NCI-H2107 treated with DMSO at 0.1 percent for 48 hours (cell line): ENCODE measurements at regions not wholly inside any gene's neighbourhood (a gene's known extent, or its start where the extent isn't known, plus 50 kb on each side); places are given as distances from the start of the nearest gene placed in this dataset.

Experiments used
- DNase-seq: peaks from one replicate; lab custom pipeline; 2025; ENCODE audit not compliant: unreplicated experiment; lab: John Stamatoyannopoulos, UW

DNA sequence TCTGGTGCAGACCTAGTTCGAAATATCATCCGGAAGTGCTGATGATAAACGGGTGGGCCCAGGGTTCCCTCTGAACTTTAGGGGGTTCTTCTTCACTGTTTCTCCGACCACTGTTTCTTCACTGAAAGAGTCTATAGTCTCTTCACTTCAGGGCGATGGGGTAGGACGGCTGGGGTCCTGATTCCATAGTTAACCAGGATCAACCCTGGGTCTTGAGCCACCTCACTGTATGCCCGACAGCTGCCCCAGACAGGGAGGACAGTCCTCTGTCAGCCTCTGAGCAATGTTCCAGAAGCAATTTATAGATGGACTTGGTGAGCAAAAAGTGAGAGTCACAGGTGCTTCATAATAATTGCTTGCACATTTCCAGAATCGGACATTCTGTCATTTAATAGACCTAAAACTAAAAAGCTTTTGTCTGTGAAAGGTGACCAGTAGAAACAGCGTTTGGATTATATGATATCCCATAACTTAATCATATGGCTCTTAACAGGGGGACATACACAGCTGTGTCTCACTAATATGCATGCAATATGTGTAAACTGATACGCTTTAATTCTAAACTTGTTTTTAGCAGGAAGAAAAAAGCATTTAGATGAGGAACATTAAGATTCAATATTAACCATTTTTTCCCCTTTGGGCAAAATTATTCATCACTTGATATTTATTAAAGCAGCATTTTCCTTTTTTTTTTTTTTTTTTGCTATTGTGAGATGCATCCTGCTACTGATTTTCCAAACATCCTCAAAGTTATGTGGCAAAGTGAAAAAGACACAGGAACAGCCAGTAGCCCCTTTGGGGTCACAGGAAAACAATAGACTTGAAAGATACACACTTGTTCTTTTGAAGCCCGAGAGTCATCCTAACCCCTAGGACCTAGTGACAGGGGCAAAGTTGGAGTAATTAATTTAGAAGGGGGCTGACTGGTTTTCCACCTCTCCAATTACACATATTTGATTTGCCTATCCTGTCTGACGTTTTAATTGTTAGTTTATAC, 277.0 kb downstream of the ZNF536 start:
- no peak for DNase-seq

DNA sequence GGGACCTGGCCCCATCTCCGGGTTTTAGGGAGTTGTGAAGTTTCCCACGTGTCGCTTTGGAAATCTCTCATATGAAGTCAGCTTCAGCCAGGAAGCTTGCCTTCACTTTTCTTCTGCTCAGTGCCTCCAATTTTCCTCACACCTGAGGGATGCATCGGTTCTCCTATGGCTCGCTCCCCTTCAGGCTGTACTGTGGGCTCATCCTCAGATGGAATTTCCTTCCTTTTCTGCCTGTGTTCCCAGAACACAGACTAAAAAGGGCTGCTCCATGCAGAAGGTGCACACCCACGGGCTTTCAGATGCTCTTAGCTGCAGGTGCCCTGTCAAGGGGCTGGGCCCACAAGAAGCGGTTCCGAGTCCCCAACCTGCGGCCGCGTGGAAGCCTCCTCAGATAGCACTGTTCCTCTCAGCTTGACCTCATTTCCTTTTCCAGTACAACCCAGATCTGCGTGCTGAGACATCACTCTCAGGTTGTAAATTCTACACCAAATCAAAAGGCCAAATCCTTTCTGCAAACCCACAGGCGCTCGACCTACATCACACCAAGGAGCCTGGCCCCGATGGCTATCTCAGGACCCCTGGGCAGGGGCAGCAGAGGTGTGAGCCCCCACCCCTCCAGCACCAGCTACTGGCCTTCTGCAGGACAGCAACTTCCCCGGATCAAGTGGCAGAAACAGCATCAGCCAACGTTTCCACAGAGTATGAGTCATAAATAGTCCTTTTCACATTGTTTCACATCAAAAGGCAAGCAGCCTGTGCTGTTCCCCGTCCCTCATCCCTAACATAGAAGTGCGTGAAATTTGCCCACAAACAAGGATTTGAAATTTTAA, 275.9 kb downstream of the ZNF536 start:
- DNase-seq: no peak

DNA sequence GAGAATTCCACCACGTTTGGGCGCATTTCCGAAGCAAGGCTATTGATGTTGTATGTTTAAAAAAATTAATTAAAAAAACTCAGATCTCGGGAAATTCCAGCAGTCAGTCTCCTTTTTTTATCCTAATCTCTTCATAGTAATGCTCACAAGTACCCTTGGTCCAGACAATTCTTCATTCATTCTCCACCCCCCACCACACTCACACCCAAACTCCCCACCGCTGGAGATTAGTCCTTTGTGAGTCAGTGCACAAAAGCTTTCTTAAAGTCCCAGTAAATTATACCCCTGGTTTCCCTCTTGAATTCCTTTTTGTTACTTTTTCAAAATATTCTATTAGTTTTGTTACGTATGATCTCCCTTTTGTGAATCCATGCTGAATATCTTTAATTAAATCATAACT, 274.6 kb downstream of the ZNF536 start:
- DNase-seq: no peak

DNA sequence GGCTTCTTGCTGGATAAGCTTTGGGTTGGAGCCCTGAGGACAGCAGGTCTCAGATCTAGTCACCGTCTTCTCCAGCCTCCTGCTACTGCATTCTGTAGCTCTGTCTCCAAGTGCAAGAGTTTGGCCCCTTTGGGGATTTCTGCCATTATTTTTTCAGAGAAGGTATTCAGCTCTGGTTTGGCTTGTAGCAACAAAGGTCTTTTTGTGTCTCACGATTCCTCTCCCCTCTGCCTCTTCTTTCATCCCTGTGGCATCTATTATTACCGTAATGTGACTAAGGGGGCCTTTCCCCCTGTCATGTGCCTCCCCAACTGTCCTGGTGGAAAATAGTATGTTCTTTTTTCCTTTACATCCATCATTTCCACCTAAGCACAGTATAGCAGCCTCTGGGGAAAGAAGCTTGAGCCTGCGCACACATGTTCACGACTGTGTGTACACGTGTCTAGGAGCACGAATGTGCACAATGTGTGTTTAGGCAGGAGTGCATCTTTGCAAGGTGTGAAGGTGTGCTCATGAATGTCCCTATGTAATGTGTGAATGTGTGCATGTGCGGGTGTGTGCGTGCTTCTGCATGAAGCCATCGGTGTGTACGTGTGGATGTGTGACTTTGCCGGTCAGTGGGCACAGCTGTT, 273.9 kb downstream of the ZNF536 start:
- DNase-seq: no peak

DNA sequence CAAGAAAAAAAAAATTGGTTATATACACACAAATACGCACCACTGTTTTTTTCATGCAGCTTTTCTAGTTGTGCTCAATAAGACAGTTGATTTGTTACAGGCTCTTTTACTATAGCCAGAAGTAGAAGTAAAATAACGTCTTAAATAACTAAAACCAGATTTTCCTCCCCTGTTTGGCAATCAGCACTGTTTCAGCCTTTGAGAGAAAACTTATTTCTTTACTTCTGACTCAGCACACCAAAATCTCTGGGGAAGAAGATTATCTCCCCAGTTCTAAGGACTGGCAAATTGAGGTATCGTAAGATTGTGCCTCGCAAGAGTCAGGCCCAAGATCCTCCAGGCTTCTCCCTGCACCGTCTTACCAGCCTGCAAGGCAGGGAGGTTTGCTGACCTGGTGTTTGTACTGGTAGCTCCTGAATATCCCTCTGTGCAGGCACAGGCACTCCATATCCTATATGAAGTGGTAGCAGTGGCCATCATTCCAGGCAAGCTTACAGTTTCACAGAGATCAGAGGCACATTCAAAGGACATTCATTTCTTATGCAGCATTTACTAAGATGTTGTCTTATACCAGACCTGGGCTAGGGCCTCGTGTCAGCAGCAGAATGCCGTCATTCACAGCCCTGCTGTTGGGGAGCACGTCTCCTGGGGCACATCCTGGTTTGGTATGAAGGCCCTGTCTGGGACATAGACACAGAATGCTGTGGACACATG, 268.2 kb downstream of the ZNF536 start:
- no peak for DNase-seq

DNA sequence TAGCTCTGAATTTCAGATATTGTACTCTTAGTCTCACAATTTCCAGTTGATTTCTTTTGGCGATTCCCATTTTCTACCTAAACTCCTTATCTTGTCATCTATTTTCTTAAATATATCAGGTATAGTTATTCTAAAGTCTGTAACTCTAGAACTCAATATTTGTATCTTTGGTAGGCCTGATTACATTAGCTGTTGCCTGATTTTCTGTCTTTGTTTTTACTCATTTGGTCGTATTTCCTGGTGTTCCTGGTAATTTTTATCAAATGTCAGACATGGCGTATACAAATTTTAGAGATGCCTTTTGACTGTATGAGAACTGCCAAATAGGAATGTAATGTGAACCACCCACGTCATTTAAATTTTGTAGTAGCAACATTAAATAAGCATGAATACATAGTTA, 266.7 kb downstream of the ZNF536 start:
- no peak for DNase-seq

DNA sequence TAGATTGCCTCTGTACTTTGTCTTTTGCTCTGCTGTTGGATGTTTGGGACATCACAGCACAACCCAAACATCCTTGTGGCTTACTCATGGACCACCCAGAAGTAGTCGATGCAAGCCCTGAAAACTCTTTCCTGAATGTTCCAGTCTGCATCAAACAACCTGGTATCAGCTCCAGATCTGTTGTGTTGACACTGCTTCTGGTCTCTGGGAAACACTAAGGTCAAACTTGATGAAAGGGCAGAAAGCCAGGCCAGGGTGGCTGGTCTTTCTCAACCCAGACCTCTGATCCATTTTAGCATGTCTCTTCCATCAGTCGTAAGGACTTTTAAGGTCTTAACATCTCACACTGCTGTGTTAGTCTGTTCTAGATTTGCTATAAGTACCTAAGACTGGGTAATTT, 265.7 kb downstream of the ZNF536 start:
- no peak for DNase-seq

DNA sequence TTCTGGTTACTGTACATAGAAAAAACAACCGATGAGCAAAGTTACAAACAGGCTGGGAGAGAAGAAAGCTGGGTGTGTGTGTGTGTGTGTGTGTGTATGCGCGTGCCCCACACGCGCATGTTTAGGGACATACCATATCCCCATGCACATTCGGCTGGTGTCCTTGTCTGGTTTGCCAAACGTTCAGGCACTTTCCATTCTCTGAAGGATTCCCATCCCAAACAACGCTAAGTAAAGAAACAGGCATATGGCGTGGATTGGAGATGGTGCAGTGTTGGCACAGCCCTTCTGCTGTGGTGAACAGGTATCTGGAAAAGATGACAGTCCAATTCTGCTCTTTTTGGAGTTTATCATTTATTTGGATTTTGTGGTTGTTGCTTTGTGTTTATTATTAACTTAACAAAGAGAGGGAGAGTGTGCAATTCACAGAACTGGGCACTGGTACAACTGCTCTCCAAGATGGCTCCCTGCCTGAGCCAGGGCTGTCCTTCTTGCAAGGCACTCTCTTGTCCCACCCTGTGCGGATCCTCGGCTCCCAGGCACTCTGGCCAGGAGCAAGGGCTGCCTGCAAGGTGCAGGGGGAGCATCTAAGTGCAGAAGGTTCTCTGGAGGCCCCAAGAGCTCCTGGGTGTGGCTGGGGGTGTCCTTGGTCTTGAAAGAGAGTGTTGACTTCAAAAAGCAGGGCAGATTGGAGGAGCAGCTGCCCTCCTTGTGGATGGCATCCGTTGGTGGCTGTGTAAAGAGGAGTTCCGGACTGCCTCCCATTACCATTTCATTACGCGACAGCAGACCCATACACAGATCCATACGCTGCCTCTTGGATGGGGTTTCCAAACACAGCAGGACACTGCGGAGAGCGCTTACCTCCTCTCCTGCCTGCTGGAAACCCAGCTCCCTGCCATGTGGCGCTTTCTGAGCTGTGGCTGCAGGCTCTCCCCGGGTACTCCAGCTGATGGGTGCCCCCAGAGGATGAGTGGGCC, 263.1 kb downstream of the ZNF536 start:
- DNase-seq: no peak

DNA sequence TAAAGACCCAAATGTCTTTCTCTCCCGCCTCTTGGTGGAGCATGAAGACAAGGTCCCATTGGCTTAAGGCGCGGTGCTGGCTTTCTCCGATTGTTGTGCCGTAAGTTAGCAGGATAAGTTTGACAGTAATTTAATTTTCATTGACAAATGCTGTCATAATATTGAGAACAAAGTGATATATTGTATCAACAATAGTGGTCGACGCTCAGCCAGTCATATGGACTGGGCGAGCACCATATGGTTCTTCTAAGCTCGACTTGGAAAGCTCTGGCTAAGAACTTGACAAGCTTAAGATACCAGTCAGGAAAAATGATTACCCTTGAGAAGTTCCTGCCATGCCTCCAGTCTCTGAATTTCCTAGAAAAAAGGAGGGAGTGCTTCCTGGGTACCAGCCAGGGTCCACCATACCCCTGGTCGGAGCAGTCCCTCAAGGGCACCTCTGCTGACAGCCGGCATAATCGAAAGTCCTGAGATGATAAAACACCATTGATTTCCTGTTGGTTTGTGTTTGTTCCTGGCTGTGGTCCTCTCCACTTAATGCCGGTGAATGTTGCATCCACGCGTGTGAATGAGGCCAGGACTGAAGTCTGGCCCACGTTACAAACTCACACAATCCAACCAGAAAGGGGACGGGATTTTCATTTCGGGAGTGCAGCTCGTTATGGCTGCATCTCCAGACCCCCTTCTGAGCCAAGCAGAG, 262.1 kb downstream of the ZNF536 start:
- DNase-seq: no peak

DNA sequence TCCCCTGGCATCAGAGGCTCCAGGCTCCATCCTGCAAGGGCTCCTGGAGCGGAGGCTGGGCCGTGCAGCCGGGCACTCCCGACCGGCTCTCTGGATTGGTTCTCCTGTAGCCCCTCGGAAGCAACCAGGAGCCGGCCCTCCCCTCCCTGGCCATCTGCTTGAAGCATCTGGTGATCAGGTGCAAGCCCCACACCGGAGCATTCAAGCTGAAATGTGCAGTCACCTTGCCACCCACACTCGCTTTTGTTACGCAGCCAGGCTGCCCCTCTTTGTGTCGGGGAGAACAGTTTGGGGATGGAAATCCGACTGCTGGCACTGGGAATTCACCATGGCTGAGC, 258.8 kb downstream of the ZNF536 start:
- DNase-seq: no peak

DNA sequence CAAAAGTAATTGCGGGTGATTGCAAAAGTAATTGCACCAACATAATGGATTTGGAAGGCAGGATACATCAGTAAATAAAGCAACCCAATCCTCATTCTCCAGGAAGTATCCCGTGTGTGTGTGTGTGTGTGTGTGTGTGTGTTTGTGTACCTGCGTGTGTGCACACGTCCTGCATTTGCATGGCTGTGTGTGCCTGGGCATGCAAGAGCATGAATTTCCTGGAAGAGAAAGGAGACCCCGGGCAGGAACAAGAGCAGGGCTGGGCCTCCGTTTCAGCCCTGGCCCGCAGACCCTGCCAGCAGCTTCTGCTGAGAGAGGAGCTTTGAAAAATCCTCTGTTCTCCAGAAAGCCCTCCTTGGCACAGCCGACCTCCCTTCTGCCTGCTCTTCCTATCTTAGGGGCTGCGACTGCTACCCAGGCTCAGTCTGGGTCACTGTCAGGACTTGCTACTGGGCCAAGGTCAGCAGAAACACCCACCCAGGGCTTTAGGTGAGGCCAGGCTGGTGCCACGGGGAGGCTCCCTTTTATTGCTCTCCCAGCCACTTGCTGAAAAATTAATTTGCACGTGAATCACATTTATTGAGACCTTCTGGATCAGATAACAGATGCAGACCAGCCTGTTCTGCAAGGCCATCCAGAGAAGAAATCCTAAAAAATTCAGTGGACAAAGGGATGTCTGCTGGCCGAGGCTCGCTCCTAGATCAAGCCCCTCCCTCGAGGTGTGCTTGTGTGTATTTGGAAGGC, 258.3 kb downstream of the ZNF536 start:
- no peak for DNase-seq

DNA sequence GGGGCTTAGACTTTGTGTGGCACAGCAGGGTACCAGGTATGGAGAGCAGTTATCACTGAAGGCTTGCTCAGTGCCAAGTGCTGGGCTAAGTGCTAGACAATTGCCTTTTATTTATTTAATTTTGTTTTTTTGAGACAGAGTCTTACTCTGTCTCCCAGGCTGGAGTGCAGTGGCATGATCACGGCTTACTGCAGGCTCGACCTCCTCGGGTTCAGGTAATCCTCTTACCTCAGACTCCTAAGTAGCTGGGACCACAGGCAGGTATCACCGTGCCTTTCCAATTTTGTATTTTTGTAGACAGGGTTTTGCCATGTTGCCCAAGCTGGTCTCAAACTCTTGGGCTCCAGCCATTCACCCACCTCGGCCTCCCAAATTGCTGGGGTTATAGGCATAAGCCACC, 256.9 kb downstream of the ZNF536 start:
- DNase-seq: no peak

DNA sequence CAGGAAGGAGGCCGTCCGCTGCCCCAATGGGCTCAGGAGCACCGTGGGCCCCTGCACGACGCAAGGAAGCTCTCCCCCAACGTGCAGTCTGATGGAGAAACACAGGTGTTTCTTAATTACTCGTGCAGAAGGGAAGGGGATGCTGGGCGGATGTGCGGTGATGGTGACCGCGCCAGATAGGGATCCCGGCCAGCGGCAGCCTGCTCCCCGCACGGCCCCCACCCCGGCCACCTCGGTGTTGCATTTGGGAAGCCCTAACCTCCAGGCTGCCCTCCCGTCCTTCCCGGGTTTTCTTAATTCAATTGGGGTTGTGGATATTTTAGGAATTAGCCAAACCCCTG, 254.4 kb downstream of the ZNF536 start:
- no peak for DNase-seq

DNA sequence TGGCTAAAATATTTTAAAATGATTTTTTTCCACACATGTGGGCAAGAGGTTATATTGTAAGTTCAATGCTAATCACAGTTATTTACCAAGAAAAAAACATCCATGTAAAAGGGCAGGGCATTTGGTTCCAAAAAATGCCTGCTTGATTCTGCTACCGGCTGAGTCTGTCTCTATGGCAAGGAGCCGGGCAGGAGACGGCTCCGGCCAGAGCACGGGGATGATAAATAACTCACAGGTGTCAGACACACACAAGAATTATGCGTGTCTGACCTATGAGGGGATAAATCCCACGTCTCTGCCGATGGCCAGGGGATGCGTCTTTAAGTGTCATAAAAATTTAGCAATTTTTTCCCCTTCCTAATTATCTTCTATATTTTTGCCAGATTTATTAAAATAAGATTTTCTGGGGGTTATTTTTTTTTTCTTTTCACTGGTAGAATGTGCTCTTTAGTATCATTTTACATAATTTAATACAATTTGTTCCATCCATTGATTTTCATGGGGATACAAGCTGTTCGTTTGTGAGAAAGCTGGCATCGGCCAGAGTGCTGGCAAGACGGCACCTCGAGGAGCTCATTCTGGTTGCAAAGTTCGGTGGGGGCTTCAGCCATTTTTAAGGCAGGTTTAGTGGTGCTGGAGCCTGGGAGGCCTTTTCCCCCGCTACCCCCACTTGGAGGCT, 253.9 kb downstream of the ZNF536 start:
- DNase-seq: no peak

DNA sequence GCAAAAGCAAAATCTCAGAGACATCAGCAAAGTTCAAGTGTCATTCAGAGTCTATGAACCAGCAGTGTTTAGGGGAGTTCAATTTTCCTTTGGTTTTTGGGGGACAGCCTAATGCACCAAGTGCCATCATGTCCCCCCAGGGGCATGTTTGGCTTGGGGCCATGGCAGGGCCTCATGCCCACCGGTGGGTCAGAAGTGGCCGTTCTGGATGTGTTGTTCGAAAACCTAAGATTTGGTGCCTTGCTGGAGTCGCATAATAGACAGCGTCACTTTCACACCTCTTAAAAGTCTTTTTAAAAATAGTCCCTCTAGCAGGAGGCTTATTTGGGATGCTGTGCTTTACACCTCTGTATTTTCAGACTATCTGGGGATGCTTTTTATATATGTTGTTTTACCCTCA, 250.1 kb downstream of the ZNF536 start:
- DNase-seq: no peak

DNA sequence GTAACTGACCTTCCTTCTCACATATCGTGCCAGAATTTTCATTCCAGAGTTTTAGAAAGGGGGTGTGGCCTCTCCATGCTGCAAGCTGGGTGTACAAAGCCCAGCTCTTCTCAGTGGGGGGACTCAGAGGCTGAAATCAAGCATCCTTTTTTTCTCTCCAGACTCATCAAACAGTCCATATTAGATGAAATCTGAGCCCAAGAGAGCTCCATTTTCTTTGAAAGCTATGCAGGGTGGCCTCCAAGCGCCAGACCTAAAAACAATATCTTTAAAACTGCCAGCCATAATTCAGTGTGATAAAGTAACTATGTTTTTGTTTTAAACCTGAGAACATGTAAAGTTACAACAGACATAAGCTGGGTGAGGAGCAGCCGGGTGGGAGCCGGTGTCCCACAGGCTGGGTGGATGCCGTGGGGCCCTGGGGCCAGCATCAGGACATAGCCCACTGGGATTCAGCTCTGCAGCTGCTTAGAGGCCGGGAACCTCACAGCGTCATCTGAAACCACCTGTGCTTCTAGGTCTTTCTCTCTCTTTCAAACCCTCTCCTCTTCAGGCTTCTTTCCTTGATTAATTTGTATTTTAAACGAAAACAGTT, 249.2 kb downstream of the ZNF536 start:
- no peak for DNase-seq

DNA sequence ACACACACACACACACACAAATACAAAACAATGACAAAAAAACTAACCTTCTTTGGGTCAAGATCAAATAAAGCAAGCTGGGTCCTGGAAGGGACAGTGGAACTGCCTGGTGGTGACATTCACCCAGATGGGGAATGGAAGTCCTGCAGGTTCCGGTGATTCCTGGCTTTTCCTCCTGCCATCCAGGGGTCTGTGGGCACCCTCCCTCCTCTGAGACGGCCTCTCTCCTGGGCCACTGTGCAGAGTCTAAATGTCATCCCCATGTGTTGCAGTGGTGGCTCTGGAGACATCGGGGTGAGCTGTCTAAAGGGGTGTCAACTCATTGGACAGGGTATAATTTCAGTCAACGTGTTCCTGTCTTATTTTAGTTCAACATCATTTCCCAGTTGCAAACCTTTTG, 248.2 kb downstream of the ZNF536 start:
- DNase-seq: no peak
